K562 (cell line): ENCODE measurements at regions not wholly inside any gene's neighbourhood (a gene's known extent, or its start where the extent isn't known, plus 50 kb on each side); places are given as distances from the start of the nearest gene placed in this dataset.

Experiments used
- ATAC-seq: fragments of 200-7000 bp; cut with Tn5 transposase; 3 replicates; pipeline ENCODE4 v1.9.1; 2020; ENCODE audit warnings: moderate library complexity
- BruUV-seq: library from RNA; stranded (reverse); fragments of 400-500 nt; replicated peaks from 2 replicates; lab custom pipeline; 2021; lab: Mats Ljungman, UMichigan
- CTCF ChIA-PET: fragments of 300-600 bp; formaldehyde crosslinking; extraction: SDS; loops from one replicate; lab custom pipeline; 2021; ENCODE audit warnings: low intra/inter-chr PET ratio; lab: Yijun Ruan, JAX
- POLR2A ChIA-PET: fragments of 300-600, 350-650 bp; sonication (Branson Sonifier 250); formaldehyde crosslinking; extraction: SDS; loops from one replicate; lab custom pipeline; 2021; ENCODE audit warnings: antibody characterized with exemption, inconsistent platforms; lab: Yijun Ruan, JAX
- DNase-seq, 4 experiments: peaks; one replicate each; pipeline versions ENCODE4 v3.0.0 to v3.0.0-alpha.2; 2011 to 2018; ENCODE audit warnings: low spot score in 3 of 4, mixed read lengths in 3 of 4; ENCODE audit errors: extremely low read depth in 1 of 4
- FAIRE-seq: peaks from 2 replicates; lab custom pipeline; 2011; peaks lifted over from hg19 to GRCh38; lab: Jason Lieb, UNC
- H2AFZ ChIP-seq: 2 replicates; pipeline ENCODE4 v1.6.0; 2011; ENCODE audit warnings: low read depth, low read length, control low read depth, inconsistent platforms
- H3K27ac ChIP-seq: fragments of 200-600 bp; 3 replicates; pipeline ENCODE4 v1.8.0; 2011; ENCODE audit warnings: low read depth, mild to moderate bottlenecking, control low read depth, inconsistent platforms, low read length, moderate library complexity, mixed read lengths; ENCODE audit errors: extremely low read depth
- H3K27me3 ChIP-seq, 2 experiments: fragments of 300-600 bp in 1 of 2; 2 replicates in 1 of 2; 3 replicates in 1 of 2; pipeline versions ENCODE4 v1.6.0 to v1.8.0; 2011; ENCODE audit warnings: inconsistent platforms in 2 of 2, low read length in 2 of 2, mild to moderate bottlenecking in 1 of 2, mixed read lengths in 1 of 2, moderate library complexity in 1 of 2; ENCODE audit not compliant: control insufficient read depth in 2 of 2, insufficient read depth in 2 of 2
- H3K36me3 ChIP-seq: fragments of 300-600 bp; 3 replicates; pipeline ENCODE4 v1.8.0; 2011; ENCODE audit warnings: mild to moderate bottlenecking, low read length, inconsistent platforms; ENCODE audit not compliant: control insufficient read depth, insufficient read depth
- H3K4me1 ChIP-seq, 2 experiments: fragments of 200-600 bp in 1 of 2; replicated peaks in 1 of 2; 2 replicates in 1 of 2; 3 replicates in 1 of 2; pipeline versions ENCODE4 v1.5.1 to v1.8.0; 2011; ENCODE audit warnings: inconsistent platforms in 2 of 2, low read length in 2 of 2, mild to moderate bottlenecking in 1 of 2, mixed read lengths in 1 of 2, moderate library complexity in 1 of 2; ENCODE audit not compliant: control insufficient read depth in 2 of 2, insufficient read depth in 2 of 2
- H3K4me2 ChIP-seq: 2 replicates; pipeline ENCODE4 v1.6.1; 2011; ENCODE audit warnings: low read length, control low read depth, inconsistent platforms, mixed read lengths; ENCODE audit not compliant: insufficient read depth
- H3K4me3 ChIP-seq: fragments of 200-600 bp; sonication (generic), shearing (Covaris generic); 2 replicates; pipeline ENCODE4 v1.5.1; 2016; ENCODE audit warnings: control low read depth, inconsistent platforms
- H3K79me2 ChIP-seq: fragments of 200-600 bp; 3 replicates; pipeline ENCODE4 v1.8.0; 2011; ENCODE audit warnings: low read length, inconsistent platforms; ENCODE audit not compliant: control insufficient read depth, insufficient read depth
- H3K9ac ChIP-seq, 2 experiments: 2 replicates each; pipeline versions ENCODE4 v1.6.0 to v1.6.1; 2011; ENCODE audit warnings: low read depth in 2 of 2, low read length in 2 of 2, control low read depth in 1 of 2, inconsistent platforms in 1 of 2, mild to moderate bottlenecking in 1 of 2, mixed read lengths in 1 of 2; ENCODE audit not compliant: insufficient read depth in 1 of 2
- H3K9me1 ChIP-seq: one replicate; pipeline ENCODE4 v1.6.0; 2011; ENCODE audit warnings: inconsistent platforms, mild to moderate bottlenecking, low read length, moderate library complexity; ENCODE audit not compliant: control insufficient read depth, insufficient read depth
- H3K9me3 ChIP-seq: replicated peaks from 2 replicates; pipeline ENCODE4 v1.5.1; 2011; ENCODE audit warnings: low read depth, low read length, inconsistent platforms; ENCODE audit not compliant: control insufficient read depth, insufficient read depth
- H4K20me1 ChIP-seq: replicated peaks from 2 replicates; pipeline ENCODE4 v1.6.1; 2011; ENCODE audit warnings: low read length, inconsistent platforms, mixed read lengths; ENCODE audit not compliant: control insufficient read depth, insufficient read depth
- EZH2 ChIP-seq: IDR thresholded peaks from 2 replicates; pipeline ENCODE4 v1.6.1; 2012; ENCODE audit warnings: low read depth, mild to moderate bottlenecking, inconsistent platforms, low read length, borderline replicate concordance
- NCOA2 ChIP-seq, 2 experiments: fragments of 450-650 bp; IDR thresholded peaks; 2 replicates each; pipeline ENCODE4 v1.6.1; 2018; ENCODE audit warnings: mild to moderate bottlenecking in 2 of 2, moderate library complexity in 1 of 2; ENCODE audit not compliant: partially characterized antibody in 2 of 2
- NR2C1 ChIP-seq, 2 experiments: fragments of 450-650 bp; IDR thresholded peaks; 2 replicates each; pipeline ENCODE4 v1.6.1; 2017; ENCODE audit warnings: mild to moderate bottlenecking in 2 of 2, antibody characterized with exemption in 1 of 2, inconsistent platforms in 1 of 2, missing compliant biosample characterization in 1 of 2, missing genetic modification characterization in 1 of 2
- PTRF ChIP-seq: fragments of 450-650 bp; IDR thresholded peaks from 2 replicates; pipeline ENCODE4 v1.6.1; 2016; ENCODE audit warnings: mild to moderate bottlenecking, missing genetic modification characterization, missing compliant biosample characterization
- RAD51 ChIP-seq: fragments of 450-650 bp; IDR thresholded peaks from 2 replicates; pipeline ENCODE4 v1.7.1; 2016; ENCODE audit warnings: low read depth, mild to moderate bottlenecking, borderline replicate concordance
- RBM39 ChIP-seq: fragments of 200-400 bp; formaldehyde crosslinking; optimal IDR thresholded peaks from 2 replicates; pipeline ENCODE3; 2018; ENCODE audit warnings: low read depth, low read length
- ZBTB8A ChIP-seq: fragments of 450-650 bp; IDR thresholded peaks from 2 replicates; pipeline ENCODE4 v1.6.1; 2018; ENCODE audit warnings: mild to moderate bottlenecking, moderate library complexity; ENCODE audit not compliant: partially characterized antibody
- ZFX ChIP-seq: sonication (generic); formaldehyde crosslinking; IDR thresholded peaks from 2 replicates; pipeline ENCODE4 v1.8.0; 2022; ENCODE audit warnings: mild to moderate bottlenecking, missing genetic modification reagents, moderate library complexity
- WGBS: fragments of 100-300 bp; shearing (Covaris generic); methylation state at CpG from one replicate; pipeline ENCODE4 v1.1.6; 2016; ENCODE audit warnings: low coverage, mixed read lengths; ENCODE audit not compliant: insufficient coverage; ENCODE audit errors: missing lambda C conversion rate; 5-methylcytosine and 5-hydroxymethylcytosine counted together
- in situ Hi-C: fragments of 300-500 bp; cut with MboI; formaldehyde crosslinking; loops from 4 replicates; pipeline ENCODE4 v1.15.0; 2018; ENCODE audit warnings: inconsistent platforms, mixed read lengths
- intact Hi-C: fragments of 100-400 bp; cut with micrococcal nuclease; formaldehyde crosslinking; loops from 2 replicates; pipeline ENCODE4 v1.14.2; 2022
- TF ChIP-seq, protein P1 (sequence below): fragments of 250-450 bp; sonication (Bioruptor Pico); IDR thresholded peaks from 2 replicates; pipeline ENCODE4 v1.9.0; 2021; ENCODE audit warnings: mild to moderate bottlenecking, inconsistent platforms
- TF ChIP-seq, protein P2 (sequence below): sonication (generic); formaldehyde crosslinking; IDR thresholded peaks from 2 replicates; pipeline ENCODE4 v1.8.0; 2022; ENCODE audit warnings: missing genetic modification reagents, mild to moderate bottlenecking, borderline replicate concordance
- TF ChIP-seq, protein P3 (sequence below): sonication (generic); formaldehyde crosslinking; IDR thresholded peaks from 2 replicates; pipeline ENCODE4 v1.8.0; 2022; ENCODE audit warnings: mild to moderate bottlenecking, missing genetic modification reagents, borderline replicate concordance
- TF ChIP-seq, protein P4 (sequence below): sonication (generic); formaldehyde crosslinking; IDR thresholded peaks from 2 replicates; pipeline ENCODE4 v1.8.0; 2023; ENCODE audit warnings: mild to moderate bottlenecking, missing genetic modification reagents

DNA sequence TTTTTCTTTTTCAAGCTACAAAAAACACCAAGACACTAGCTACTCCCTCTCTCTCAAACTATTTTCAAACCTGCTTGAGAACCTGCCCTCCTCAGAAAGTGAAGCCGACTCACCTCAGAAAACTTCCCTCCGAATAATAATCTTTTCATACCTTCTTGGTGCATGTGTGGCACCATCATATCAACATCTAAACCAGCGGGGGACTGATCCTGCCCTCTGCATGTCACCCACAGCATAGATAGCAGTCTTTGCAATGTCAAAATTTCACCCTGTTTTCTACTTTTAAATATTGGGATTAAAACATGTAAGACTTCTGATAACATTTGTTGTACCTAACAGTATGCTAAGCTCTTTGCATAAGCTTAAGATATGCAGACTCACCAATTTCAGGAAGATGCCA, 1260.3 kb downstream of the PLA2G4A start:
- no peak for DNase-seq
- WGBS: 4% methylated on average over 3 of the region's 3 CpGs
- H3K4me2 ChIP-seq: no peak overlapping the region
- POLR2A ChIA-PET: no interaction called here
- in situ Hi-C loops: no loop called here
- no peak for ATAC-seq
- H3K79me2 ChIP-seq: no peaks in the 10 kb centered on the region
- BruUV-seq: no TSS peak
- CTCF ChIA-PET: no interaction called here
- no peaks in the 10 kb centered on the region for H3K36me3 ChIP-seq
- no peak overlapping the region for H3K4me3 ChIP-seq
- H3K9ac ChIP-seq: no peak overlapping the region
- H3K9me3 ChIP-seq: no peaks in the 10 kb centered on the region; the same call in 1 of the 2 replicates
- no peaks in the 10 kb centered on the region for H3K27me3 ChIP-seq
- no peaks in the 10 kb centered on the region for H3K9me1 ChIP-seq
- H3K4me1 ChIP-seq: no peaks in the 10 kb centered on the region
- no peaks in the 10 kb centered on the region for H4K20me1 ChIP-seq
- intact Hi-C loops: no loop called here
- H2AFZ ChIP-seq: no peak overlapping the region
- no peak for FAIRE-seq
- H3K27ac ChIP-seq: no peak overlapping the region
- TF ChIP-seq RBM39 (no peak), PTRF (tag) (no peak), ZFX (CRISPR knock-in tag) (no peak), NCOA2 (IDR thresholded peaks at IDR 0.05; ENCODE audit: partially characterized antibody in 2 of 2) (no peak), RAD51 (no peak), ZBTB8A (no peak), NR2C1 (IDR thresholded peaks at IDR 0.05) (no peak), NR2C1 (tag; IDR thresholded peaks at IDR 0.05) (no peak), EZH2 (no peak)
- TF ChIP-seq, protein P1, sequence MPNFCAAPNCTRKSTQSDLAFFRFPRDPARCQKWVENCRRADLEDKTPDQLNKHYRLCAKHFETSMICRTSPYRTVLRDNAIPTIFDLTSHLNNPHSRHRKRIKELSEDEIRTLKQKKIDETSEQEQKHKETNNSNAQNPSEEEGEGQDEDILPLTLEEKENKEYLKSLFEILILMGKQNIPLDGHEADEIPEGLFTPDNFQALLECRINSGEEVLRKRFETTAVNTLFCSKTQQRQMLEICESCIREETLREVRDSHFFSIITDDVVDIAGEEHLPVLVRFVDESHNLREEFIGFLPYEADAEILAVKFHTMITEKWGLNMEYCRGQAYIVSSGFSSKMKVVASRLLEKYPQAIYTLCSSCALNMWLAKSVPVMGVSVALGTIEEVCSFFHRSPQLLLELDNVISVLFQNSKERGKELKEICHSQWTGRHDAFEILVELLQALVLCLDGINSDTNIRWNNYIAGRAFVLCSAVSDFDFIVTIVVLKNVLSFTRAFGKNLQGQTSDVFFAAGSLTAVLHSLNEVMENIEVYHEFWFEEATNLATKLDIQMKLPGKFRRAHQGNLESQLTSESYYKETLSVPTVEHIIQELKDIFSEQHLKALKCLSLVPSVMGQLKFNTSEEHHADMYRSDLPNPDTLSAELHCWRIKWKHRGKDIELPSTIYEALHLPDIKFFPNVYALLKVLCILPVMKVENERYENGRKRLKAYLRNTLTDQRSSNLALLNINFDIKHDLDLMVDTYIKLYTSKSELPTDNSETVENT: no peak
- TF ChIP-seq, protein P2, sequence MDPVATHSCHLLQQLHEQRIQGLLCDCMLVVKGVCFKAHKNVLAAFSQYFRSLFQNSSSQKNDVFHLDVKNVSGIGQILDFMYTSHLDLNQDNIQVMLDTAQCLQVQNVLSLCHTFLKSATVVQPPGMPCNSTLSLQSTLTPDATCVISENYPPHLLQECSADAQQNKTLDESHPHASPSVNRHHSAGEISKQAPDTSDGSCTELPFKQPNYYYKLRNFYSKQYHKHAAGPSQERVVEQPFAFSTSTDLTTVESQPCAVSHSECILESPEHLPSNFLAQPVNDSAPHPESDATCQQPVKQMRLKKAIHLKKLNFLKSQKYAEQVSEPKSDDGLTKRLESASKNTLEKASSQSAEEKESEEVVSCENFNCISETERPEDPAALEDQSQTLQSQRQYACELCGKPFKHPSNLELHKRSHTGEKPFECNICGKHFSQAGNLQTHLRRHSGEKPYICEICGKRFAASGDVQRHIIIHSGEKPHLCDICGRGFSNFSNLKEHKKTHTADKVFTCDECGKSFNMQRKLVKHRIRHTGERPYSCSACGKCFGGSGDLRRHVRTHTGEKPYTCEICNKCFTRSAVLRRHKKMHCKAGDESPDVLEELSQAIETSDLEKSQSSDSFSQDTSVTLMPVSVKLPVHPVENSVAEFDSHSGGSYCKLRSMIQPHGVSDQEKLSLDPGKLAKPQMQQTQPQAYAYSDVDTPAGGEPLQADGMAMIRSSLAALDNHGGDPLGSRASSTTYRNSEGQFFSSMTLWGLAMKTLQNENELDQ: no peak
- TF ChIP-seq, protein P3, sequence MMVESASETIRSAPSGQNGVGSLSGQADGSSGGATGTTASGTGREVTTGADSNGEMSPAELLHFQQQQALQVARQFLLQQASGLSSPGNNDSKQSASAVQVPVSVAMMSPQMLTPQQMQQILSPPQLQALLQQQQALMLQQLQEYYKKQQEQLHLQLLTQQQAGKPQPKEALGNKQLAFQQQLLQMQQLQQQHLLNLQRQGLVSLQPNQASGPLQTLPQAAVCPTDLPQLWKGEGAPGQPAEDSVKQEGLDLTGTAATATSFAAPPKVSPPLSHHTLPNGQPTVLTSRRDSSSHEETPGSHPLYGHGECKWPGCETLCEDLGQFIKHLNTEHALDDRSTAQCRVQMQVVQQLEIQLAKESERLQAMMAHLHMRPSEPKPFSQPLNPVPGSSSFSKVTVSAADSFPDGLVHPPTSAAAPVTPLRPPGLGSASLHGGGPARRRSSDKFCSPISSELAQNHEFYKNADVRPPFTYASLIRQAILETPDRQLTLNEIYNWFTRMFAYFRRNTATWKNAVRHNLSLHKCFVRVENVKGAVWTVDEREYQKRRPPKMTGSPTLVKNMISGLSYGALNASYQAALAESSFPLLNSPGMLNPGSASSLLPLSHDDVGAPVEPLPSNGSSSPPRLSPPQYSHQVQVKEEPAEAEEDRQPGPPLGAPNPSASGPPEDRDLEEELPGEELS (CRISPR knock-in tag): no peak
- TF ChIP-seq, protein P4, sequence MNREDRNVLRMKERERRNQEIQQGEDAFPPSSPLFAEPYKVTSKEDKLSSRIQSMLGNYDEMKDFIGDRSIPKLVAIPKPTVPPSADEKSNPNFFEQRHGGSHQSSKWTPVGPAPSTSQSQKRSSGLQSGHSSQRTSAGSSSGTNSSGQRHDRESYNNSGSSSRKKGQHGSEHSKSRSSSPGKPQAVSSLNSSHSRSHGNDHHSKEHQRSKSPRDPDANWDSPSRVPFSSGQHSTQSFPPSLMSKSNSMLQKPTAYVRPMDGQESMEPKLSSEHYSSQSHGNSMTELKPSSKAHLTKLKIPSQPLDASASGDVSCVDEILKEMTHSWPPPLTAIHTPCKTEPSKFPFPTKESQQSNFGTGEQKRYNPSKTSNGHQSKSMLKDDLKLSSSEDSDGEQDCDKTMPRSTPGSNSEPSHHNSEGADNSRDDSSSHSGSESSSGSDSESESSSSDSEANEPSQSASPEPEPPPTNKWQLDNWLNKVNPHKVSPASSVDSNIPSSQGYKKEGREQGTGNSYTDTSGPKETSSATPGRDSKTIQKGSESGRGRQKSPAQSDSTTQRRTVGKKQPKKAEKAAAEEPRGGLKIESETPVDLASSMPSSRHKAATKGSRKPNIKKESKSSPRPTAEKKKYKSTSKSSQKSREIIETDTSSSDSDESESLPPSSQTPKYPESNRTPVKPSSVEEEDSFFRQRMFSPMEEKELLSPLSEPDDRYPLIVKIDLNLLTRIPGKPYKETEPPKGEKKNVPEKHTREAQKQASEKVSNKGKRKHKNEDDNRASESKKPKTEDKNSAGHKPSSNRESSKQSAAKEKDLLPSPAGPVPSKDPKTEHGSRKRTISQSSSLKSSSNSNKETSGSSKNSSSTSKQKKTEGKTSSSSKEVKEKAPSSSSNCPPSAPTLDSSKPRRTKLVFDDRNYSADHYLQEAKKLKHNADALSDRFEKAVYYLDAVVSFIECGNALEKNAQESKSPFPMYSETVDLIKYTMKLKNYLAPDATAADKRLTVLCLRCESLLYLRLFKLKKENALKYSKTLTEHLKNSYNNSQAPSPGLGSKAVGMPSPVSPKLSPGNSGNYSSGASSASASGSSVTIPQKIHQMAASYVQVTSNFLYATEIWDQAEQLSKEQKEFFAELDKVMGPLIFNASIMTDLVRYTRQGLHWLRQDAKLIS (CRISPR knock-in tag): no peak
